ENCODE measurements at regions not wholly inside any gene's neighbourhood (a gene's known extent, or its start where the extent isn't known, plus 50 kb on each side); places are given as distances from the start of the nearest gene placed in this dataset.
"Not testable (repeated sequence)": the region's sequence is repeated elsewhere in the genome, so short reads cannot be mapped to it uniquely, and the experiment has no call there.

- intact Hi-C loops (cut with micrococcal nuclease): no loop called here
These were observed 245.3 kb upstream of the UFL1 start for GRCh38 chr6:96276305-96276704.

- intact Hi-C loops (cut with micrococcal nuclease): no loop called here
These were observed 244.8 kb upstream of the UFL1 start for GRCh38 chr6:96276856-96277255.

- intact Hi-C loops (cut with micrococcal nuclease): no loop called here
These were observed 242.5 kb upstream of the UFL1 start for GRCh38 chr6:96279084-96279483.

- intact Hi-C loops (cut with micrococcal nuclease): no loop called here
These were observed 235.1 kb upstream of the UFL1 start for GRCh38 chr6:96286503-96286902.

DNA sequence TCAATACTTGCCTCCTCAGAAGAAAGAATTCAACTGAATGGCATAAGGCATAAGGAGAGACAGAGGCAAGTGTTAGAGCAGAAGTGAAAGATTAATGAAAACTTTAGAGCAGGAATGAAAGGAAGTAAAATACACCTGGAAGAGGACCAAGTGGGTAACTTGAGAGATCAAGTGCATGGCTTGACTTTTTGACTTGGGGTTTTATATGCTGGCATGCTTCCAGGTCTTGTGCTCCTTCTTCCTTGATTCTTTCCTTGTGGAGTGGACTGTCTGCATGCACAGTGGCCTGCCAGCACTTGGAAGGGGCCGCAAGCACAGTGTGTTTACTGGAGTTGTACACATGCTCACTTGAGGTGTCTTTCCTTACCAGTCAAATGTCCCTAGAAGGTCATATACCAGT, 222.1 kb upstream of the UFL1 start:
- intact Hi-C loops (cut with micrococcal nuclease): no loop called here

DNA sequence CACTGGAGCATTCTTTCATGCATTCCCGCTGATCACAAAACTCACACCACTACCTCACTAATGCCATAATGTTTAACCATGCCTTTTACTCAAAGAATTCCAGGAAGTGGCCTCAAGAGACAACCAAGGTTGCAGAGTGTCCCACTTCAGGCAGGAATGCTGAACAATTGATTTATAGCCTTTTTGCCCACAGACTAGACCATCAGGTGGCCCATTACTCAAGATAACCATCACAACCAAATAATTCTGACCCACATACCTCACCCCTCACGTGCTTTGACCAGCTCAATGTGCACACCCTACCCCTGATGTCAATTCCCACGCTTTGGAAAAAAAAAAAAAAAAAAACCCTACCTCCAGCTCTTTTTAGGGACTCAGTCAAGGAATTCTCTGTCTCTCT, 220.6 kb upstream of the UFL1 start:
- intact Hi-C loops (cut with micrococcal nuclease): loop anchor here (10.0 kb wide), 1 partner anchor 164 kb away; no protein-coding TSS in a partner anchor

- intact Hi-C loops (cut with micrococcal nuclease): loop anchor here (10.0 kb wide), 1 partner anchor 163 kb away; no protein-coding TSS in a partner anchor
These were observed 219.8 kb upstream of the UFL1 start for GRCh38 chr6:96301781-96302180.

GRCh38 chr6:96302991-96303390, 218.6 kb upstream of the UFL1 start:
- intact Hi-C loops (cut with micrococcal nuclease): loop anchor here (10.0 kb wide), 1 partner anchor 162 kb away; no protein-coding TSS in a partner anchor

- intact Hi-C loops (cut with micrococcal nuclease): loop anchor here (10.0 kb wide), 1 partner anchor 160 kb away; no protein-coding TSS in a partner anchor
These were observed 216.6 kb upstream of the UFL1 start for GRCh38 chr6:96304997-96305396.

- intact Hi-C loops (cut with micrococcal nuclease): no loop called here
These were observed 190.7 kb upstream of the UFL1 start for GRCh38 chr6:96330884-96331283.

- intact Hi-C loops (cut with micrococcal nuclease): no loop called here
These were observed 181.4 kb upstream of the UFL1 start for GRCh38 chr6:96340164-96340563.

DNA sequence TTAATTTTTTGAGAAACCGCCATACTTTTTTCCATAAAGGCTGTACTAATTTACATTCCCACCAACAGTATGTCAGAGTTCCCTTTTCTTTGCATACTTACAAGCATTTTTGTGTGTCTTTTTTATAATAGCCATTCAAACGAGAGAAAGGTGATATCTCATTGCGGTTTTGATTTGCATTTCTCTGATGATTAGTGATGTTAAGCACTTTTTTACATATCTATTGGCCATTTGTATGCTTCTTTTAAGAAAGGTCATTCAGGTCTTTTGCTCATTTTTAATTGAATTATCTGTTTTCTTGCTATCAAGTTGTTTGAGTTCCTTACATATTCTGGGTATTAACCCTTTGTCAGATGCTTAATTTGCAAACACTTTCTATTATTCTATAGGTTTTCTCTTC, 176.1 kb upstream of the UFL1 start:
- intact Hi-C loops (cut with micrococcal nuclease): no loop called here

DNA sequence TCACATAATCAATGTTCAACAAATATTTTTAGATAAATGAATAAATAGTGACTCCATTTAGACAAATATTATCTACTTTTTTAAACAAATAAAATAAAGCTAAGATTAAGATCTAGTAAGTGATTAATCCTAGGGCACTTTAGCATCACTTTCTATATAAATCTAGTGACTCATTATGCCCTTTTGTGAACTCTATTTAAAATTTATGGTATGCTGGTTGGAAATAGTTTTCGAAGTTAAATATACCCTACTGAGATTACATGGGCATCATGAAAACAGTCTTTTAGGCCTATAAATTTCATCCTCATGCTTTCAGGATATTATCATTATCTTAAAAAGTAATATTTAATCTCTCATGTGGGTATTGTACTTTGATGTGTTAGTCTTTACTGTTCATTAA, 140.4 kb upstream of the UFL1 start:
- intact Hi-C loops (cut with micrococcal nuclease): no loop called here

DNA sequence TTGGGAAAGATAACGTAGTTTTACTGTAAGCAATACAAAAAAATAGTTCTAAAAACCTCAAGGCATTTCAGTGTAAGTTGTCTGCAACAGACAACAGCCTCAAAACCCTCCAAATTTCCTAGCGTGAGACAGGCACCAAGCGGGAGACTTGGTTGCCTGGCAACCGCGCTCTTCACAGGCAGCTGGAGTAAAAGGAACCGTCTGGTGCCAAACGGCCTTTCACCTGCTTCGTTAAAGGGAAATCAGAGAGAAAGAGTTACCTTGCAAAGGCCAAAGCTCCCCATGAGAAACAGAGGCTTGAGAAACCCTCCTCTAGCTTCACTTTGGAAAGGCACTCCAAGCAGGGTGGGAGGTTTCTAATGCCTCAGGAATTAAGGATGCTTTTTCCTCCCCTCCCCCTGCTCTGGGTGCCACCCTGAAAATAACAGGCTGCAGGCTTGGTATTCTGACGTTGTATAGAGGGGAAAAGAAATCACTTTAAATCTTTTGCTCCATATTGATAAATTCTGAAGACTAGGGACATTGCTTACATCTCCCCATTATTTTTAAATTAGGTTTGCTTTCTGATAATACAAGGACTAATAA, 129.7 kb upstream of the UFL1 start:
- intact Hi-C loops (cut with micrococcal nuclease): no loop called here

GRCh38 chr6:96394727-96395126, 126.9 kb upstream of the UFL1 start:
- intact Hi-C loops (cut with micrococcal nuclease): no loop called here

DNA sequence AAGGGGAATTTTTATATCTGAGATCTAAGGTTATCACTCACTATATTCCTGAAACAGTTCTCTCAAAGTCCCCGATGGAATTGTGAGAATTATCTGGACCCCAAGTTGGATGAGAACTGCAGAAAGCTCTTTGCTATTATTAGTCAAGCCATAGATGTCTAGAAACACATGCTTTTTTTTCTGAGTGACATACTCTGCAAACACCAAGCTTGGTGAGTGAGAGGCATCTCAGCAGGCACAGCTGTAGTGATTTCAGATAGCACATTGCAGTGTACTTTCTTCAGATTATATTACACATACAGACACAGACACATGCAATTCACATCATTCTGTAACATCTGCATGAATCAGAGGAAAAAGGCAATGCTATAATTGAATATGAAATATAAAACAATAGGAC, 111.1 kb upstream of the UFL1 start:
- intact Hi-C loops (cut with micrococcal nuclease): no loop called here

- intact Hi-C loops (cut with micrococcal nuclease): no loop called here
These were observed 101.3 kb upstream of the UFL1 start for GRCh38 chr6:96420294-96420693.

DNA sequence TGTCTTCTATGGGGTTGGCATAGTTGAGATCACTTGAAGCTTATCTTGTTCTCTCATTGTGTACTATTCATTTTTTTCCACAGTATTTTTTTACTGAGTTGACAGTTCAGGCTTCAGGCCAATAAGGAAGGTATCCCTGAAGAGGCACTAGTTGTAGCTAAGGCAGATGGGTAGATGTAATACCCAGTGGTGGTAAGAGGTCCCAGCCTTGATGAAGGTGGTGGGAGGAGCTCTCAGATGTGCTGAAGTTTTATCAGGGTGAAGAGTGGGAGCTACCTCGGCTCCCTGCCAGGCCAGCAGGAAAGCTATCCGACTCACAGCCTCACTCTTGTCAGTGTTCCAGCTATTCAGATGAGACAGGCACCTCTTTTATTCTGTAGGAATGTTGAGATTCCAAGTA, 87.7 kb upstream of the UFL1 start:
- intact Hi-C loops (cut with micrococcal nuclease): no loop called here

DNA sequence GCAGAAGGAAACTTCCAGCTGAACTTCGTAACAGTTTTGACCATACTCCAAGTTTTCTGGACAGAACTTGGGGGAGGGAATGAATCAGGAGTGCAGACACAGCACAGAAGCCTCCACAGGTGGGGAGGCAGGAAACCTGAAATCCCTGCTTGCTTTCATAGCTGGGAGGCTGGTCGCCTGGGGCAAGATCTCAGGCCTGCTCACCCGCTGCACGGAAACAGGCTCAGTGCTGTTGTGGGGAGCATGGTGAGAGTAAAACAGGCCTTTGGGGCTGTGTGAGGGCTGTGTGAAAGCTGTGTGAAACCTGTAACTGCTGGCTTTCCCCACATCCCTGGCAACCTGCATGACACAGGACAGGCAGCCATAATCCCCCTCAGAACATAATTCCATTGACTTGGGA, 85.2 kb upstream of the UFL1 start:
- intact Hi-C loops (cut with micrococcal nuclease): no loop called here

DNA sequence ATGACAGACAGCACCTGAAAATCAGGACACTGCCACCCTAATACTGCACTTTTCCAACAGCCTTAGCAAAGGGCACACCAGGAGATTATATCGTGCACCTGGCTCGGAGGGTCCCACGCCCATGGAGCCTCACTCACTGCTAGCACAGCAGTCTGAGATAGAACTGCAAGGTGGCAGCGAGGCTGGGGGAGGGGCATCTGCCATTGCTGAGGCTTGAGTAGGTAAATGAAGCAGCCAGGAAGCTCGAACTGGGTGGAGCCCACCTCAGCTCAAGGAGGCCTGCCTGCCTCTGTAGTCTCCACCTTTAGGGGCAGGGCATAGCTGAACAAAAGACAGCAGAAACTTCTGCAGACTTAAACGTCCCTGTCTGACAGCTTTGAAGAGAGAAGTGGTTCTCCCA, 84.4 kb upstream of the UFL1 start:
- intact Hi-C loops (cut with micrococcal nuclease): not testable (repeated sequence)

DNA sequence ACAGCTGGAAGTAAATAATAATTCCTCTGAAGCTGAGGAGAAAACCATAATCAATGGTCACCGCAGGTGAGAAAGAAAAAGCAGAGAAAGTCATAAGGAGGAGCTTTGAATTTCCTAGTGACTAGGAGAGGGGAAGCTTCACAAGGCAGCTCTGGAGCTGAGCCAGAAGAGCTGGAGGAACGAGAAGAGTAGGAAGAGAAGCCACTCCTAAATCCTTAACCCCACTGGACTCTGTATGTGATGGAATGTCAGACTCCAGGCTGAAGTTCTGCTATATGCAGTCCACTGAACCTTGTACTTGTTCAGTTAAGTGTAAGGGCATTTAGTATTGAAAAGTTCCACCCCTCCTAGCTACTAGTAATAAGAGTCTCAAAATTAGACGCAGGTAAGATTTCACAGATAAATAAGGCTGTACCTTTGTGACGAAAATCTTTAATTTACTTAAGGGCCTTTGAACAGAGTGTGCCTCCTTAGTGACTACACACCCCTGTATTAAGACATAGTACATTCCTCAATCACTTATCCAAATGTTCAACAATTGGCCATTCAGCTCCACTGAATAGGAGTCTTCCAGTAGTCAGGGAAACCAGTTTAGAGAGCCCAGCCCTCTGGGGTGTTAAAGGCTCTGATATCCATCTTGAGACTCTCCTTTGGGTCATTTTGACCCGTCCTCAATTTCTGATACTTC, 71.4 kb upstream of the UFL1 start:
- intact Hi-C loops (cut with micrococcal nuclease): no loop called here

DNA sequence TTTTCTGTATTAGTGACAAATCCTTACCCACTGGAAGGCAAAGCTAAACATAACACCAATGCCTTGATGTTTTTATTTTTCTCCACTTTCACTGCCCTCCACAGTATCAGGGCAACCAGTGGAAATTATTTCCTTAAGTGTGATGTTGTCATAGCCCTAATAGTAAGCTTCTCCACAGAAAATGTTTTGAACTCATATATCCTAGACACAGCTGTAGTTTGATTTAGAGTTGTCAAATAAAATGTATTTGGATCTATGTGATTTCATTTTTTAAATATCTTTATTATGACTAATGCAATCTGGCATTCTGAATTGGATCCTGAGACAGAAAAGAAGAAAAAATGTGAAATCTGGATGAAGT, 70.9 kb upstream of the UFL1 start:
- intact Hi-C loops (cut with micrococcal nuclease): no loop called here

- intact Hi-C loops (cut with micrococcal nuclease): no loop called here
These were observed 62.8 kb upstream of the UFL1 start for GRCh38 chr6:96458771-96459170.
